GM12878 (cell line): ENCODE measurements at regions not wholly inside any gene's neighbourhood (a gene's known extent, or its start where the extent isn't known, plus 50 kb on each side); places are given as distances from the start of the nearest gene placed in this dataset.

ENCODE experiments used
- ATAC-seq: fragments of 200-7000 bp; cut with Tn5 transposase; 3 replicates; pipeline ENCODE4 v1.9.1; 2020; ENCODE audit warnings: mild to moderate bottlenecking, moderate library complexity
- BruUV-seq: library from RNA; stranded (reverse); fragments of 400-500 nt; replicated peaks from 2 replicates; lab custom pipeline; 2021; lab: Mats Ljungman, UMichigan
- CTCF ChIA-PET: fragments of 300-600 bp; sonication (Branson Sonifier 250); formaldehyde crosslinking; extraction: SDS; loops from one replicate; lab custom pipeline; 2021; ENCODE audit warnings: inconsistent platforms; lab: Yijun Ruan, JAX
- POLR2A ChIA-PET: fragments of 350-600 bp; formaldehyde crosslinking; extraction: SDS; loops from one replicate; lab custom pipeline; 2021; ENCODE audit warnings: inconsistent platforms; lab: Charles Lee
- RAD21 ChIA-PET: fragments of 300-600 bp; sonication (Branson Sonifier 250); formaldehyde crosslinking; loops from one replicate; lab custom pipeline; 2023; ENCODE audit warnings: antibody characterized with exemption; ENCODE audit not compliant: unreplicated experiment; lab: Charles Lee
- SMC1A ChIA-PET: fragments of 300-600 bp; sonication (Branson Sonifier 250); formaldehyde crosslinking; loops from one replicate; lab custom pipeline; 2023; ENCODE audit not compliant: unreplicated experiment, uncharacterized antibody; lab: Charles Lee
- DNase-seq: peaks from one replicate; pipeline ENCODE4 v3.0.0-alpha.2; 2011; ENCODE audit warnings: low read depth, low spot score
- FAIRE-seq: peaks from 3 replicates; lab custom pipeline; 2011; peaks lifted over from hg19 to GRCh38; lab: Jason Lieb, UNC
- H2AFZ ChIP-seq: 2 replicates; pipeline ENCODE4 v1.6.0; 2011; ENCODE audit warnings: low read depth, low read length, control low read depth; ENCODE audit not compliant: control insufficient read depth
- H3K27ac ChIP-seq: 2 replicates; pipeline ENCODE4 v1.5.1; 2011; ENCODE audit warnings: control low read depth; ENCODE audit not compliant: control insufficient read depth, insufficient read depth
- H3K27me3 ChIP-seq, 2 experiments: replicated peaks in 1 of 2; 2 replicates each; pipeline versions ENCODE4 v1.6.0 to v1.6.1; 2011; ENCODE audit warnings: low read length in 1 of 2; ENCODE audit not compliant: control insufficient read depth in 2 of 2, insufficient read depth in 2 of 2
- H3K36me3 ChIP-seq, 2 experiments: 2 replicates each; pipeline ENCODE4 v1.5.1; 2011; ENCODE audit warnings: low read length in 1 of 2; ENCODE audit not compliant: control insufficient read depth in 2 of 2, insufficient read depth in 2 of 2
- H3K4me1 ChIP-seq: 2 replicates; pipeline ENCODE4 v1.6.1; 2011; ENCODE audit warnings: mild to moderate bottlenecking, low read length, moderate library complexity, mixed read lengths; ENCODE audit not compliant: control insufficient read depth, insufficient read depth
- H3K4me2 ChIP-seq: 2 replicates; pipeline ENCODE4 v1.6.0; 2011; ENCODE audit warnings: control low read depth; ENCODE audit not compliant: control insufficient read depth, insufficient read depth
- H3K4me3 ChIP-seq: fragments of 200-600 bp; sonication (generic); 2 replicates; pipeline ENCODE4 v1.5.1; 2016
- H3K79me2 ChIP-seq: 2 replicates; pipeline ENCODE4 v1.6.0; 2011; ENCODE audit warnings: low read length; ENCODE audit not compliant: control insufficient read depth, insufficient read depth
- H3K9ac ChIP-seq: 2 replicates; pipeline ENCODE4 v1.8.0; 2011; ENCODE audit warnings: low read length, control low read depth, mixed read lengths; ENCODE audit not compliant: control insufficient read depth, insufficient read depth
- H3K9me3 ChIP-seq: replicated peaks from 3 replicates; pipeline ENCODE4 v1.5.1; 2011; ENCODE audit warnings: mild to moderate bottlenecking, low read length; ENCODE audit not compliant: control insufficient read depth, insufficient read depth
- H4K20me1 ChIP-seq: 2 replicates; pipeline ENCODE4 v1.6.0; 2011; ENCODE audit not compliant: control insufficient read depth, insufficient read depth
- ATF2 ChIP-seq: IDR thresholded peaks from 2 replicates; pipeline ENCODE4 v1.6.1; 2012; ENCODE audit warnings: low read length, inconsistent platforms
- FOXK2 ChIP-seq: fragments of 450-650 bp; IDR thresholded peaks from 2 replicates; pipeline ENCODE4 v1.6.1; 2017; ENCODE audit warnings: mild to moderate bottlenecking, moderate library complexity
- MLLT1 ChIP-seq: fragments of 450-650 bp; IDR thresholded peaks from 2 replicates; pipeline ENCODE4 v1.6.1; 2016; ENCODE audit warnings: mild to moderate bottlenecking
- NFYB ChIP-seq: IDR thresholded peaks from 2 replicates; pipeline ENCODE4 v1.6.1; 2011; ENCODE audit warnings: low read depth, mild to moderate bottlenecking, low read length, improper control_type of control experiment, moderate library complexity; ENCODE audit not compliant: insufficient read depth
- NKRF ChIP-seq: fragments of 450-650 bp; conservative IDR thresholded peaks from 2 replicates; pipeline ENCODE4 v1.6.1; 2017; ENCODE audit warnings: mild to moderate bottlenecking, moderate library complexity
- POU2F2 ChIP-seq: IDR thresholded peaks from 3 replicates; pipeline ENCODE4 v1.6.1; 2011; ENCODE audit warnings: low read depth, mild to moderate bottlenecking, low read length, borderline replicate concordance
- PRDM15 ChIP-seq: fragments of 450-650 bp; formaldehyde crosslinking; IDR thresholded peaks from 2 replicates; pipeline ENCODE4 v1.4.0; 2020; ENCODE audit warnings: mild to moderate bottlenecking, moderate library complexity
- YBX1 ChIP-seq: fragments of 450-650 bp; IDR thresholded peaks from 2 replicates; pipeline ENCODE4 v1.6.1; 2016; ENCODE audit warnings: antibody characterized with exemption
- ZBED1 ChIP-seq: IDR thresholded peaks from 2 replicates; pipeline ENCODE4 v1.6.1; 2016; ENCODE audit warnings: borderline replicate concordance
- ZNF592 ChIP-seq: fragments of 450-650 bp; IDR thresholded peaks from 2 replicates; pipeline ENCODE4 v1.6.1; 2017; ENCODE audit warnings: mild to moderate bottlenecking, moderate library complexity
- WGBS: methylation state at CpG from one replicate; pipeline ENCODE4 v1.1.6; 2016; ENCODE audit warnings: low lambda C conversion rate; ENCODE audit not compliant: insufficient replicate concordance, insufficient coverage; ENCODE audit errors: missing lambda C conversion rate; 5-methylcytosine and 5-hydroxymethylcytosine counted together
- in situ Hi-C: fragments of 300-500 bp; cut with MboI; formaldehyde crosslinking; loops from 9 replicates; pipeline ENCODE4 v1.14.3; 2018; ENCODE audit warnings: mixed read lengths
- intact Hi-C: fragments of 100-400 bp; cut with micrococcal nuclease; formaldehyde crosslinking; loops from one replicate; pipeline ENCODE4 v1.14.2; 2022; ENCODE audit not compliant: unreplicated experiment

- no peak overlapping the region for H3K27ac ChIP-seq
- DNase-seq (no peak), FAIRE-seq (no peak), ATAC-seq (no peak)
- H3K9ac ChIP-seq: no peak overlapping the region
- no TSS peak for BruUV-seq
- H3K9me3 ChIP-seq: no peaks in the 10 kb centered on the region; the same call in 2 of the 3 replicates
- in situ Hi-C loops (no loop called here), intact Hi-C loops (no loop called here)
- SMC1A ChIA-PET: no interaction called here
- no peak overlapping the region for H3K4me3 ChIP-seq
- no peak overlapping the region for H3K4me2 ChIP-seq
- no peaks in the 10 kb centered on the region for H4K20me1 ChIP-seq
- no peaks in the 10 kb centered on the region for H3K36me3 ChIP-seq
- POLR2A ChIA-PET: no interaction called here
- no peaks in the 10 kb centered on the region for H3K27me3 ChIP-seq
- WGBS: 80% methylated on average over 5 of the region's 5 CpGs
- no peak overlapping the region for H2AFZ ChIP-seq
- H3K4me1 ChIP-seq: no peaks in the 10 kb centered on the region
- RAD21 ChIA-PET: no interaction called here
- CTCF ChIA-PET: no interaction called here
- H3K79me2 ChIP-seq: no peaks in the 10 kb centered on the region
- TF ChIP-seq NKRF: no peak
- TF ChIP-seq FOXK2: no peak
- no peak for TF ChIP-seq YBX1
- no peak for TF ChIP-seq ZBED1
- no peak for TF ChIP-seq MLLT1
- no peak for TF ChIP-seq ATF2
- no peak for TF ChIP-seq PRDM15
- no peak for TF ChIP-seq ZNF592
- no peak for TF ChIP-seq NFYB
- no peak for TF ChIP-seq POU2F2
Observed at GRCh38 chr20:60806824-60807223, 445.2 kb upstream of the CDH4 start.
